ENCODE measurements at regions not wholly inside any gene's neighbourhood (a gene's known extent, or its start where the extent isn't known, plus 50 kb on each side); places are given as distances from the start of the nearest gene placed in this dataset.

GRCh38 chr11:43582863-43583462 is 97.6 kb upstream of the HSD17B12 start:
- Histone ChIP-seq H3K27me3 (peaks cover 67% of the 10 kb centered on the region), H3K9me3 (no peaks in the 10 kb centered on the region), H3K36me3 (no peaks in the 10 kb centered on the region), H3K4me3 (no peak overlapping the region)
- DNase-seq: no peak

- no peaks in the 10 kb centered on the region for H3K9me3 ChIP-seq
- H3K27me3 ChIP-seq: peaks cover 61% of the 10 kb centered on the region
- no peak overlapping the region for H3K4me3 ChIP-seq
- no peaks in the 10 kb centered on the region for H3K36me3 ChIP-seq
- no peak for DNase-seq
Observed at GRCh38 chr11:43583548-43583947, 97.0 kb upstream of the HSD17B12 start.

GRCh38 chr11:43585877-43586608 is 94.5 kb upstream of the HSD17B12 start:
- peaks cover 45% of the 10 kb centered on the region for H3K27me3 ChIP-seq
- no peaks in the 10 kb centered on the region for H3K36me3 ChIP-seq
- no peaks in the 10 kb centered on the region for H3K9me3 ChIP-seq
- H3K4me3 ChIP-seq: no peak overlapping the region
- DNase-seq: no peak

DNA sequence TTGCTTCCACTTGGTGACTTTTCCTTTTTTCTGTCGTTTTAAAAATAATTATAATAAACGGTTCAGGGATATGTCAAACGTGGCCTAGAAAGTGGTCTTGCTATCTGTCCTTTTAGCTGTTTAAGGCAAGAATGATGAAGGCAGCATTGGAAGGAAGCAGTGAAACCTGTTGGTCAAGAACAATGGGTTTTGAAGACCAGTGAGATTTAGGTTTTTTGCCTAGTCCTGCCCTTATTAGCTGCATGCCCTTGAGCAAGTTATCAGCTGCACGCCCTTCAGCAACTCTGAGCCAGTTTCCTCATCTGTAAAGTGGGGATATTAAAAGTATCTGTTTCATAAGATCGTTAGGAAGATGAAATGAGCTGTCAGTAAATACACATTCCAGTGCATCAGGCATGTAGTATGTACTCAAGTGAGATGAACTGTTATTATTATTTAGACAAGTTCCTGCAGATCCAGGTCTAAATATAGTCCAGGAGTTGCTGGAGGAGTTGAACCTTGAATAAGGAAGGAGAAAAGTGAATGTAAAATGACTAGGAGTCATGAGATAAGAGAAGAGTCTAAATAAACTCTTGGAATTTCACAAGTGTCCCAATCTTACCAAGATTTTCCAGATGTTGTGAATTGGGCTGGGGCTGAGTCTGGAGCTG is 90.8 kb upstream of the HSD17B12 start:
- no peak overlapping the region for H3K4me3 ChIP-seq
- no peak for DNase-seq
- no peaks in the 10 kb centered on the region for H3K9me3 ChIP-seq
- no peaks in the 10 kb centered on the region for H3K36me3 ChIP-seq
- H3K27me3 ChIP-seq: peaks cover 31% of the 10 kb centered on the region

DNA sequence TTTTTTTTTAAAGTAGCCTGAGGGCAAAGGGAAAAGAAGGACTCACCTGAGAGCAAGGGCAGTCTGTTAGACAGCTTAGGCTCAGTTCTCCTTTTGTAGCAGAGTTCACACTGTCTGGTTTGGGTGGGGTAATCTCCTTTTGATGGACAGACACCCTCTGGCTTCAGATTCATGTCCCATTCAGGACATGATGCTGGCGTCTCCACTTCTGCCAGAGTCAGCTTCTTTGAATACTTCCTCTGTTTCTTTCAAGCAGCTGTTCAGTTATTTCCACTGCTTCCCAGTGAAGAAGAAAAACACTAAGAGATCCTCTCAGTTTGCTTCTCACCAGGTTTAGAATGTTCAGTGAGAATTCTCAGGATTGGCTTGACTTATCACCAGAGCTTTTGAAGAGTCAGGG is 79.0 kb upstream of the HSD17B12 start:
- H3K9me3 ChIP-seq: no peaks in the 10 kb centered on the region
- no peak for DNase-seq
- H3K27me3 ChIP-seq: peaks cover 52% of the 10 kb centered on the region

GRCh38 chr11:43602670-43603069 is 77.9 kb upstream of the HSD17B12 start:
- H3K9me3 ChIP-seq: no peaks in the 10 kb centered on the region
- H3K36me3 ChIP-seq: no peaks in the 10 kb centered on the region
- H3K27me3 ChIP-seq: peaks cover 48% of the 10 kb centered on the region
- no peak overlapping the region for H3K4me3 ChIP-seq
- no peak for DNase-seq

More for the DNA sequence above, 79.0 kb upstream of the HSD17B12 start:
- H3K4me3 ChIP-seq: no peak overlapping the region
- H3K36me3 ChIP-seq: no peaks in the 10 kb centered on the region

DNA sequence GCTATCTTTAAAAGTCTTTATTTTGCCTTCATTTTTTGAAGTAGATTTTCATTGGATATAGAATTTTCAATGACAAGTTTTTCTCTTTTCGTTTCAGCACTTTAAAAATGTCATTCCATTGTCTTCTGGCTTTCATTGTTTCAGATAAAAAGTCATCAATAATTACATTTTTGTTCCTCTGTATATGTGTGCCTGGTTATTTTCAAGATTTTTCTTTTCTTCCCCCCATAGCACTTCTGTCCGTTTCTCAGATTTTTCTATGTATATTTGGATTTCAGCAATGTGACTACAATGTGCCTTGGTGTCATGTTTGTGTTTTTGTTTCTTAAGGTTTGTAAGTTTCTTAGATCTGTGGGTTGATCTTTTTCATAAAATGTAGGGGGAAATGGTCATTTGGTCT is 66.3 kb upstream of the HSD17B12 start:
- H3K36me3 ChIP-seq: no peaks in the 10 kb centered on the region
- peaks cover 19% of the 10 kb centered on the region for H3K9me3 ChIP-seq
- no peak for DNase-seq
- peaks cover 37% of the 10 kb centered on the region for H3K27me3 ChIP-seq
- no peak overlapping the region for H3K4me3 ChIP-seq

DNA sequence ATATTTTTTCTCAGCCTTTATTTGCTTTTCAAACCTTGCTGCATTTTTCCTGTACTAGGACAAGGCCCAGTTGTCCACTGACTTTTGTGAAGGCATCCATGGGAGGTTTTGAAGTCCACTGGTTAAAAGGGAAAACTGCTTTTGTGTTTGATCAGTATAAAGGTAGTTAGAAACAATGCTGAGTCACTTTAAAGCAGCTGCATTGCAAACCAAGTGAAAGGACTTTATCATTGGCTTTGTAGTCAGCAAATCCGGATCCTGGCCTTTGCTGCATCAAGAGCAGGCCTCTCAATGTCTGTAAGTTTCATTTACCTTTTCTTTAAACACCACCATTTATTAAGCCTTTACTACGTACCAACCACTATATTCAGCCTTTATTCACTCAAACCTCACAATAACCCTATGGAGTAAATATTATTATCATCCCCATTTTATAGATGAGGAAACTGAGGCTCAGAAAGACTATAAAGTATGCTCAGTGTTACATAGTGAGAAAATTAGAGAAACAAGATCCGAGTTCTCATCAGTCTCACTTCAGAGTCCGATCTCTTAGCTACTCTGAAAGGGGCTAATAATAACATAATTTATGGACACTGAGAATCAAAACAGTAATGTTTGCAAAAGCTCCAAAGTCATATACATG is 60.6 kb upstream of the HSD17B12 start:
- Histone ChIP-seq H3K4me3 (no peak overlapping the region), H3K27me3 (peaks cover 62% of the 10 kb centered on the region)
- no peak for DNase-seq

GRCh38 chr11:43626798-43627197 is 53.7 kb upstream of the HSD17B12 start:
- no peaks in the 10 kb centered on the region for H3K36me3 ChIP-seq
- H3K9me3 ChIP-seq: no peaks in the 10 kb centered on the region
- peaks cover 80% of the 10 kb centered on the region for H3K27me3 ChIP-seq
- DNase-seq: no peak
- H3K4me3 ChIP-seq: no peak overlapping the region

More for the DNA sequence above, 60.6 kb upstream of the HSD17B12 start:
- H3K36me3 ChIP-seq: no peaks in the 10 kb centered on the region
- peaks cover 6% of the 10 kb centered on the region for H3K9me3 ChIP-seq

Data from MG63 (cell line).